Endothelial cell of umbilical vein (primary cell): ENCODE measurements at regions not wholly inside any gene's neighbourhood (a gene's known extent, or its start where the extent isn't known, plus 50 kb on each side); places are given as distances from the start of the nearest gene placed in this dataset.

Source experiments
- POLR2A ChIP-seq: IDR thresholded peaks from 2 replicates; pipeline ENCODE4 v1.6.1; 2012; ENCODE audit warnings: low read depth, mild to moderate bottlenecking, control low read depth, low read length
- POLR2AphosphoS5 ChIP-seq: IDR thresholded peaks from 2 replicates; pipeline ENCODE4 v1.6.1; 2012; ENCODE audit warnings: low read depth, mild to moderate bottlenecking, control low read depth, low read length, moderate library complexity; ENCODE audit not compliant: insufficient read depth
- TF ChIP-seq, protein P1 (sequence below), 2 donors: IDR thresholded peaks; 1 replicate in 1 of 2; 2 replicates in 1 of 2; pipeline ENCODE4 v1.5.1; 2011; ENCODE audit warnings: low read length in 2 of 2, mild to moderate bottlenecking in 2 of 2, moderate library complexity in 2 of 2, control low read depth in 1 of 2, inconsistent platforms in 1 of 2, low read depth in 1 of 2; ENCODE audit not compliant: insufficient read depth in 1 of 2; ENCODE audit errors: extremely low read depth in 1 of 2
- TF ChIP-seq, protein P2 (sequence below): IDR thresholded peaks from 2 replicates; pipeline ENCODE4 v1.6.1; 2011; ENCODE audit not compliant: insufficient read depth, insufficient read length

DNA sequence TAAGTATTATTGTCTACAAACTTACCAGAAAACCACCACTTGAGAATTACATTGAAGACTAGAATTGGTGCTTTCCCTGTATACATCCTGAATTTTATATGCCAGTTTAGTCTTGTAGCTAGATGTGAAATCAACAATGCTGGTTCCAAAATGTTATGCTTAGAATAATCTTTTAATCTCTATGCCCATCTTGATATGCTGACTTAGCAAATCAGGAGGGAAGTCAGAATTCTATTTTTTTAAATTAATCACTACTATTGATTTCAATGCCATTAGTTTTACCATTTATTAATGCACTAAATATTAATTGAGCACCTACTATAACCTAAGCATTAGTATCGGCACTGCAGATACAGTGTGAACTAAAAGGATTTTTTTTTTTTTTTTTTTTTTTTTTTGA is 641.6 kb upstream of the ADGRL4 start:
- no peak for TF ChIP-seq POLR2A
- TF ChIP-seq, protein P1, sequence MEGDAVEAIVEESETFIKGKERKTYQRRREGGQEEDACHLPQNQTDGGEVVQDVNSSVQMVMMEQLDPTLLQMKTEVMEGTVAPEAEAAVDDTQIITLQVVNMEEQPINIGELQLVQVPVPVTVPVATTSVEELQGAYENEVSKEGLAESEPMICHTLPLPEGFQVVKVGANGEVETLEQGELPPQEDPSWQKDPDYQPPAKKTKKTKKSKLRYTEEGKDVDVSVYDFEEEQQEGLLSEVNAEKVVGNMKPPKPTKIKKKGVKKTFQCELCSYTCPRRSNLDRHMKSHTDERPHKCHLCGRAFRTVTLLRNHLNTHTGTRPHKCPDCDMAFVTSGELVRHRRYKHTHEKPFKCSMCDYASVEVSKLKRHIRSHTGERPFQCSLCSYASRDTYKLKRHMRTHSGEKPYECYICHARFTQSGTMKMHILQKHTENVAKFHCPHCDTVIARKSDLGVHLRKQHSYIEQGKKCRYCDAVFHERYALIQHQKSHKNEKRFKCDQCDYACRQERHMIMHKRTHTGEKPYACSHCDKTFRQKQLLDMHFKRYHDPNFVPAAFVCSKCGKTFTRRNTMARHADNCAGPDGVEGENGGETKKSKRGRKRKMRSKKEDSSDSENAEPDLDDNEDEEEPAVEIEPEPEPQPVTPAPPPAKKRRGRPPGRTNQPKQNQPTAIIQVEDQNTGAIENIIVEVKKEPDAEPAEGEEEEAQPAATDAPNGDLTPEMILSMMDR (IDR thresholded peaks at IDR 0.05; ENCODE audit: extremely low read depth in 1 of 2, insufficient read depth in 1 of 2, low read depth in 1 of 2, low read length in 2 of 2): no peak
- no peak for TF ChIP-seq POLR2AphosphoS5
- TF ChIP-seq, protein P2, sequence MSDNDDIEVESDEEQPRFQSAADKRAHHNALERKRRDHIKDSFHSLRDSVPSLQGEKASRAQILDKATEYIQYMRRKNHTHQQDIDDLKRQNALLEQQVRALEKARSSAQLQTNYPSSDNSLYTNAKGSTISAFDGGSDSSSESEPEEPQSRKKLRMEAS: no peak
